Ishikawa (cell line): ENCODE measurements at regions not wholly inside any gene's neighbourhood (a gene's known extent, or its start where the extent isn't known, plus 50 kb on each side); places are given as distances from the start of the nearest gene placed in this dataset.

Experiments used
- CEBPB ChIP-seq: IDR thresholded peaks from 2 replicates; pipeline ENCODE4 v1.6.1; 2012
- CREB1 ChIP-seq: IDR thresholded peaks from 2 replicates; pipeline ENCODE4 v1.6.1; 2012; ENCODE audit warnings: low read depth
- EGR1 ChIP-seq: IDR thresholded peaks from 2 replicates; pipeline ENCODE4 v1.6.1; 2012
- EP300 ChIP-seq: IDR thresholded peaks from 2 replicates; pipeline ENCODE4 v1.6.1; 2012; ENCODE audit warnings: borderline replicate concordance
- FOXM1 ChIP-seq: IDR thresholded peaks from 2 replicates; pipeline ENCODE4 v1.6.1; 2012; ENCODE audit warnings: low read depth, borderline replicate concordance
- MAX ChIP-seq: IDR thresholded peaks from 2 replicates; pipeline ENCODE4 v1.6.1; 2012
- NFIC ChIP-seq: IDR thresholded peaks from 2 replicates; pipeline ENCODE4 v1.6.1; 2012
- RAD21 ChIP-seq: IDR thresholded peaks from 2 replicates; pipeline ENCODE4 v1.6.1; 2012; ENCODE audit warnings: low read depth
- TAF1 ChIP-seq: IDR thresholded peaks from 2 replicates; pipeline ENCODE4 v1.6.1; 2012; ENCODE audit warnings: low read depth, mild to moderate bottlenecking
- TCF12 ChIP-seq: IDR thresholded peaks from 2 replicates; pipeline ENCODE4 v1.6.1; 2012; ENCODE audit warnings: low read depth
- TEAD4 ChIP-seq: IDR thresholded peaks from 2 replicates; pipeline ENCODE4 v1.6.1; 2012
- USF1 ChIP-seq: IDR thresholded peaks from 2 replicates; pipeline ENCODE4 v1.6.1; 2012
- YY1 ChIP-seq: IDR thresholded peaks from 2 replicates; pipeline ENCODE4 v1.6.1; 2012; ENCODE audit warnings: low read depth
- ZBTB7A ChIP-seq: IDR thresholded peaks from 2 replicates; pipeline ENCODE4 v1.6.1; 2012; ENCODE audit warnings: low read depth
- TF ChIP-seq, protein P1 (sequence below): IDR thresholded peaks from 2 replicates; pipeline ENCODE4 v1.6.1; 2012; ENCODE audit warnings: low read depth, mild to moderate bottlenecking

DNA sequence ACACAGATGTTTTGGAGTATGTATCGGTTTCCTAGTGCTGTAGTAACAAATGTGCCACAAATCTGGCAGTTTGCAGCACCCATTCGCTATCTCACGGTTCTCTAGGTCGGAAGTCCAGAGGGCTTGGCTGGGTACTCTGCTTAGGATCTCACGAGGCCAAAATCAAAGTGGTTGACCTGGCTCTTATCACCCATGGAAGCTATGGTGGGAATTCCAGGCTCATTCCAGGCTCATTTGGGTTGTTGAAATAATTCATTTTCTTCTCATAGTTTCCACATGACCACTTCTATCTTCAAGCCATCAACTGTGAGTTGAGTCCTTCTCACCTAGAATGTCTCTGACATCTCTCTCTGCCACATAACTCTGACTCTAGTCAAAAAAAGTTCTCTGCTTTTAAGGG lies 431.0 kb upstream of the TMPO start:
- no peak for TF ChIP-seq MAX
- no peak for TF ChIP-seq CREB1
- TF ChIP-seq EGR1 = no peak
- no peak for TF ChIP-seq TEAD4
- TF ChIP-seq ZBTB7A = no peak
- TF ChIP-seq TAF1 = no peak

- TF ChIP-seq EP300 (no peak), CEBPB (no peak), TAF1 (no peak), CREB1 (no peak), MAX (no peak), USF1 (no peak), YY1 (no peak), RAD21 (no peak), FOXM1 (no peak), TCF12 (no peak), TEAD4 (no peak), EGR1 (no peak)
- TF ChIP-seq, protein P1, sequence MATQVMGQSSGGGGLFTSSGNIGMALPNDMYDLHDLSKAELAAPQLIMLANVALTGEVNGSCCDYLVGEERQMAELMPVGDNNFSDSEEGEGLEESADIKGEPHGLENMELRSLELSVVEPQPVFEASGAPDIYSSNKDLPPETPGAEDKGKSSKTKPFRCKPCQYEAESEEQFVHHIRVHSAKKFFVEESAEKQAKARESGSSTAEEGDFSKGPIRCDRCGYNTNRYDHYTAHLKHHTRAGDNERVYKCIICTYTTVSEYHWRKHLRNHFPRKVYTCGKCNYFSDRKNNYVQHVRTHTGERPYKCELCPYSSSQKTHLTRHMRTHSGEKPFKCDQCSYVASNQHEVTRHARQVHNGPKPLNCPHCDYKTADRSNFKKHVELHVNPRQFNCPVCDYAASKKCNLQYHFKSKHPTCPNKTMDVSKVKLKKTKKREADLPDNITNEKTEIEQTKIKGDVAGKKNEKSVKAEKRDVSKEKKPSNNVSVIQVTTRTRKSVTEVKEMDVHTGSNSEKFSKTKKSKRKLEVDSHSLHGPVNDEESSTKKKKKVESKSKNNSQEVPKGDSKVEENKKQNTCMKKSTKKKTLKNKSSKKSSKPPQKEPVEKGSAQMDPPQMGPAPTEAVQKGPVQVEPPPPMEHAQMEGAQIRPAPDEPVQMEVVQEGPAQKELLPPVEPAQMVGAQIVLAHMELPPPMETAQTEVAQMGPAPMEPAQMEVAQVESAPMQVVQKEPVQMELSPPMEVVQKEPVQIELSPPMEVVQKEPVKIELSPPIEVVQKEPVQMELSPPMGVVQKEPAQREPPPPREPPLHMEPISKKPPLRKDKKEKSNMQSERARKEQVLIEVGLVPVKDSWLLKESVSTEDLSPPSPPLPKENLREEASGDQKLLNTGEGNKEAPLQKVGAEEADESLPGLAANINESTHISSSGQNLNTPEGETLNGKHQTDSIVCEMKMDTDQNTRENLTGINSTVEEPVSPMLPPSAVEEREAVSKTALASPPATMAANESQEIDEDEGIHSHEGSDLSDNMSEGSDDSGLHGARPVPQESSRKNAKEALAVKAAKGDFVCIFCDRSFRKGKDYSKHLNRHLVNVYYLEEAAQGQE = no peak
Measured at GRCh38 chr12:98085046-98085755, 430.2 kb upstream of the TMPO start.

DNA sequence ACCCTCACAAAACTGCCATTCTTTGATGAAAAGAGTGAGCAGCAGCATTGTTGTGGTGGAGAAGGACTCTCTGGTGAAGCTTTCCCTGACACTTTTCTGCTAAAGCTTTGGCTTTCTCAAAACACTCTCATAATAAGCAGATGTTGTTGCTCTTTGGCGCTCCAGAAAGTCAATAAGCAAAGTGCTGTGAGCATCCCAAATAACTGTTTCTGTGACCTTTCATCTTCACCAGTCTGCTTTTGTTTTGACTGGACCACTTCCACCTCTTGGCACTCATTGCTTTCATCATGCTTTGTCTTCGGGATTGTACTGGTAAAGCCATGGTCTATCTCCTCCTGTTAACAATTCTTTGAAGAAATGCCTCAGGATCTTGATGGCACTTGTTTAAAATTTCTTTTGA lies 424.7 kb upstream of the TMPO start:
- no peak for TF ChIP-seq ZBTB7A

DNA sequence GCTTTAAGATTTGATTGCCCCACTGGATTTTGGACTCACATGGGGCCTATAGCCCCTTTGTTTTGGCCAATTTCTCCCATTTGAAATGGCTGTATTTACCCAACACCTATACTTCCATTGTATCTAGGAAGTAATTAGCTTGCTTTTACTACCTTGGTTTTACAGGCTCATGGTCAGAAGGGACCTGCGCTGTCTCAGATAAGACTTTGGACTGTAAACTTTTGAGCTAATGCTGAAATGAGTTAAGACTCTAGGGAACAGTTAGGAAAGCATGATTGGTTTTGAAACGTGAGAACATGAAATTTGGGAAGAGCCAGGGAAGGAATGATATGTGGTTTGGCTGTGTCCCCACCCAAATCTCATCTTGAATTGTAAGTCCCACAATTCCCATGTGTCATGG lies 419.0 kb upstream of the TMPO start:
- TF ChIP-seq ZBTB7A (no peak), TCF12 (no peak), CEBPB (no peak), FOXM1 (no peak)
- TF ChIP-seq, protein P1 = no peak

GRCh38 chr12:98106031-98106683 lies 409.2 kb upstream of the TMPO start:
- TF ChIP-seq ZBTB7A (no peak), CREB1 (no peak), CEBPB (no peak), RAD21 (no peak), NFIC (no peak), FOXM1 (no peak), TCF12 (no peak), EGR1 (no peak), EP300 (no peak), YY1 (no peak), USF1 (no peak), TAF1 (no peak), TEAD4 (no peak), MAX (no peak)
- TF ChIP-seq, protein P1 = no peak
